Esophagus muscularis mucosa (tissue), 4 donors: ENCODE measurements at regions not wholly inside any gene's neighbourhood (a gene's known extent, or its start where the extent isn't known, plus 50 kb on each side); places are given as distances from the start of the nearest gene placed in this dataset.
"Not testable (repeated sequence)": the region's sequence is repeated elsewhere in the genome, so short reads cannot be mapped to it uniquely, and the experiment has no call there.

Source experiments
- DNase-seq: peaks from one replicate; pipeline ENCODE4 v3.0.0-alpha.2; 2017; ENCODE audit errors: extremely low spot score
- H3K27ac ChIP-seq, 4 donors: fragments of 200-600 bp; sonication (generic); replicated peaks in 1 of 4; 1 replicate in 3 of 4; 2 replicates in 1 of 4; pipeline ENCODE4 v1.5.1; 2016 to 2019; ENCODE audit warnings: mild to moderate bottlenecking in 1 of 4
- H3K27me3 ChIP-seq, 4 donors: fragments of 200-600 bp; sonication (generic); one replicate each; pipeline versions ENCODE4 v1.5.1 to v1.6.0; 2016 to 2019
- H3K36me3 ChIP-seq, 4 donors: fragments of 200-600 bp; sonication (generic); one replicate each; pipeline ENCODE4 v1.5.1; 2016 to 2019
- H3K4me1 ChIP-seq, 4 donors: fragments of 200-600 bp; sonication (generic); one replicate each; pipeline ENCODE4 v1.5.1; 2016 to 2019
- H3K4me3 ChIP-seq, 4 donors: fragments of 200-600 bp; sonication (generic); 1 replicate in 2 of 4; 2 replicates in 2 of 4; pipeline ENCODE4 v1.5.1; 2016 to 2019; ENCODE audit warnings: mild to moderate bottlenecking in 4 of 4, moderate library complexity in 1 of 4
- H3K9me3 ChIP-seq, 4 donors: fragments of 200-600 bp; sonication (generic); 1 replicate in 3 of 4; 2 replicates in 1 of 4; pipeline ENCODE4 v1.5.1; 2016 to 2019
- CTCF ChIP-seq, 3 experiments: fragments of 200-600 bp in 2 of 3; fragments of 450-650 bp in 1 of 3; sonication (generic) in 2 of 3; IDR thresholded peaks; one replicate each; pipeline ENCODE4 v1.5.1; 2017 to 2019; ENCODE audit warnings: antibody characterized with exemption in 3 of 3, mild to moderate bottlenecking in 2 of 3, moderate library complexity in 1 of 3
- EP300 ChIP-seq: sonication (generic); formaldehyde crosslinking; IDR thresholded peaks from one replicate; pipeline ENCODE4 v1.6.1; 2017; ENCODE audit warnings: antibody characterized with exemption
- POLR2A ChIP-seq: fragments of 450-650 bp; IDR thresholded peaks from one replicate; pipeline ENCODE4 v1.6.1; 2017; ENCODE audit warnings: antibody characterized with exemption, moderate library complexity, mild to moderate bottlenecking, low read depth
- POLR2AphosphoS5 ChIP-seq, 2 donors: sonication (generic); formaldehyde crosslinking; IDR thresholded peaks; one replicate each; pipeline ENCODE4 v1.6.1; 2017; ENCODE audit warnings: antibody characterized with exemption in 2 of 2
- WGBS: methylation state at CpG from one replicate; pipeline ENCODE4 v1.1.5; 2018; 5-methylcytosine and 5-hydroxymethylcytosine counted together
- intact Hi-C: fragments of 100-400 bp; cut with DNase I; formaldehyde crosslinking; loops from one replicate; pipeline ENCODE4 v1.15.1; 2023

DNA sequence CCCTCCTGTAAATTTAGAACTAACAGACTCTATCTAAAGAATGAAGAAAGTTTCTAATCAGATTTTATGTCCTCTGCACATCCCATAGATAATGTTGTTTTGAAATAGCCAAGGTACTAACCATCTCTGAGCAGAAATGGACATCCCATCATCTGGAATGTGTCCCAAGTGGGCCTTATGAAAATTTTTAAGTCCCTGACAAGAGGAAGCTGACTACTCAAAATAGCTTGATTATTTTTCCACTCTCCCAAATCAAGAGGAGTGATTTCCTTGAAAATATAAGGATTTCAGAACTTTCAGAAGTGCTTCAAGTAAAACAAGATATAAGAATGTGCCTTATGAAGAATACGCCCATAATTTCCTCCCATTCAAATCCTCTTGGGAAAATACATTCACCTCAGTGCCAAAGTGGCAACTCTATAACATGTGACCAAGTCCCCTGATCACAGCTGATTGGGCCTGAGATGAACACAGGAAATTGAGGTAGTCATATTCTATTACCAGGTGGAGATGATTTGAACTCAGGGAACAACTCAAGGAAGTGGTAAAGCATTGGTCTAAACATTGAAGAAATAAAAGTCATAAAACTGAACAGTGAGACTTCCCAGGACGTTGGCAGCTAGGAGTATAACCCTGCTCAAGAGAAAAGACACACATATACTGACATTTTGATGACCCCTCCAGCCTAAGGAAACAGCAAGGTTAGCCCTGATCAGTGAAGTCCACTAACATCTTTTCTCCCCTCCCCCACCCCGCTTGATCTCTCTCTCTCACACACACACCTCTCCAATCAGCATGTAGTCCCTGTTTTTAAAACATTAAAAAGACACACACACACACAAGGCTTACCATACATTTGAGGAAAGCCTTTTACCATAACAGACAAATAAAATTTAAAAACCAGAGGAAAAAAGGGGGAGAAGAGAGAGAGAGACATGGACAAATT is 70.8 kb upstream of the TEAD1 start:
- Histone ChIP-seq H3K27ac (no peak overlapping the region), H3K9me3 (no peaks in the 10 kb centered on the region), H3K4me1 (peaks cover 0 to 6% (median 0%) of the 10 kb centered on the region in 4 donors), H3K27me3 (no peaks in the 10 kb centered on the region), H3K36me3 (no peaks in the 10 kb centered on the region), H3K4me3 (no peak overlapping the region)
- intact Hi-C loops = no loop called here
- no peak for TF ChIP-seq POLR2A
- no peak for TF ChIP-seq CTCF (IDR thresholded peaks at IDR 0.05)
- TF ChIP-seq POLR2AphosphoS5 (IDR thresholded peaks at IDR 0.05) = no peak
- no peak for TF ChIP-seq EP300
- DNase-seq = no peak
- 43% methylated on average over 3 of the region's 3 CpGs for WGBS

GRCh38 chr11:12604557-12605153 is 69.6 kb upstream of the TEAD1 start:
- no peak overlapping the region for H3K4me3 ChIP-seq
- H3K36me3 ChIP-seq = no peaks in the 10 kb centered on the region
- H3K9me3 ChIP-seq = no peaks in the 10 kb centered on the region
- DNase-seq = no peak
- intact Hi-C loops = no loop called here
- H3K4me1 ChIP-seq = no peaks in the 10 kb centered on the region
- no peak overlapping the region for H3K27ac ChIP-seq
- TF ChIP-seq CTCF (IDR thresholded peaks at IDR 0.05) (no peak), POLR2A (no peak), POLR2AphosphoS5 (IDR thresholded peaks at IDR 0.05) (no peak), EP300 (no peak)
- WGBS = 81% methylated on average over 1 of the region's 1 CpG
- H3K27me3 ChIP-seq = no peaks in the 10 kb centered on the region

- Histone ChIP-seq H3K4me3 (no peak overlapping the region), H3K27me3 (no peaks in the 10 kb centered on the region), H3K27ac (no peak overlapping the region), H3K9me3 (peaks cover 0 to 10% (median 1%) of the 10 kb centered on the region in 4 donors), H3K4me1 (no peaks in the 10 kb centered on the region), H3K36me3 (no peaks in the 10 kb centered on the region)
- intact Hi-C loops = no loop called here
- TF ChIP-seq CTCF (IDR thresholded peaks at IDR 0.05) (no peak), POLR2AphosphoS5 (IDR thresholded peaks at IDR 0.05) (no peak), EP300 (no peak), POLR2A (no peak)
- 56% methylated on average over 2 of the region's 2 CpGs for WGBS
- DNase-seq = no peak
Observed at GRCh38 chr11:12606597-12606996, 67.6 kb upstream of the TEAD1 start.

DNA sequence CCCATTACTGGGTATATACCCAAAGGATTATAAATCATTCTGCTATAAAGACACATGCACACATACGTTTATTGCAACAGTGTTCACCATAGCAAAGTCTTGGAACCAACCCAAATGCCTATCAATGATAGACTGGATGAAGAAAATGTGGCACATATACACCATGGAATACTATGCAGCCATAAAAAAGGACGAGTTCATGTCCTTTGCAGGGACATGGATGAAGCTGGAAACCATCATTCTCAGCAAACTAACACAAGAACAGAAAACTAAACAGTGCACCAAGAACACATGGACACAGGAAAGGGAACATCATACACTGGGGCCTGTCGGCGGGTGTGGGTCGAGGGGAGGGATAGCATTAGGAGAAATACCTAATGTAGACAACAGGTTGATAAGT is 65.5 kb upstream of the TEAD1 start:
- intact Hi-C loops, H3K4me3 ChIP-seq: not testable (repeated sequence)
- WGBS = 71% methylated on average over 5 of the region's 5 CpGs

DNA sequence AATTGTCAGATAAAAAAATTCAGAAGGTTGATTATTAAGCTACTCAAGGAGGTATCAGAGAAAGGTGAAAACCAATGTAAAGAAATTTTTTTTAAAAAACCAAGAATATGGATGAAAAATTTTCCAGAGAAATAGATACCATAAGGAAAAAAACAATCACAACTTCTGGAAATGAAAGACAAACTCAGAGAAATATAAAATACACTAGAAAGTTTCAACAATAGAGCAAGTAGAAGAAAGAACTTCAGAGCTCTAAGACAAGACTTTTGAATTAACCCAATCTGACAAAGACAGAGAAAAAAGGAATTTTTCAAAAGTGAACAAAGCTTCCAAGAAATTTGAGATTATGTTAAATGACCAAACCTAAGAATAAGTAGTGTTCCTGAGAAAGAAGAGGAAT is 62.9 kb upstream of the TEAD1 start:
- H3K9me3 ChIP-seq = peaks cover 0 to 17% (median 7%) of the 10 kb centered on the region in 4 donors
- intact Hi-C loops = no loop called here

More for the DNA sequence above, 65.5 kb upstream of the TEAD1 start:
- not testable (repeated sequence) for DNase-seq, H3K36me3 ChIP-seq, H3K27me3 ChIP-seq, H3K27ac ChIP-seq, H3K4me1 ChIP-seq
- H3K9me3 ChIP-seq = peaks cover 0 to 17% (median 7%) of the 10 kb centered on the region in 4 donors

More for the DNA sequence above, 62.9 kb upstream of the TEAD1 start:
- H3K27me3 ChIP-seq = no peaks in the 10 kb centered on the region
- no peaks in the 10 kb centered on the region for H3K4me1 ChIP-seq
- no peak overlapping the region for H3K4me3 ChIP-seq
- TF ChIP-seq EP300 = no peak
- TF ChIP-seq POLR2A = no peak
- TF ChIP-seq POLR2AphosphoS5 (IDR thresholded peaks at IDR 0.05) = no peak
- no peak for TF ChIP-seq CTCF (IDR thresholded peaks at IDR 0.05)
- H3K27ac ChIP-seq = no peak overlapping the region
- DNase-seq = no peak
- no peaks in the 10 kb centered on the region for H3K36me3 ChIP-seq
